DND-41 (cell line): ENCODE measurements at regions not wholly inside any gene's neighbourhood (a gene's known extent, or its start where the extent isn't known, plus 50 kb on each side); places are given as distances from the start of the nearest gene placed in this dataset.

Experiments used
- ATAC-seq: fragments of 200-7000 bp; cut with Tn5 transposase; 3 replicates; pipeline ENCODE4 v1.9.1; 2021; ENCODE audit warnings: low read depth; ENCODE audit not compliant: insufficient read depth
- DNase-seq: peaks from one replicate; pipeline ENCODE4 v3.0.0-alpha.2; 2020
- H2AFZ ChIP-seq: 2 replicates; pipeline ENCODE4 v1.6.0; 2012; ENCODE audit warnings: low read depth, low read length
- H3K27ac ChIP-seq: 2 replicates; pipeline ENCODE4 v1.5.1; 2012; ENCODE audit warnings: low read length, inconsistent platforms
- H3K27me3 ChIP-seq: fragments of 200-600 bp; sonication (generic); 2 replicates; pipeline ENCODE4 v1.6.0; 2012; ENCODE audit warnings: low read length, mild to moderate bottlenecking, inconsistent platforms; ENCODE audit not compliant: insufficient read depth, poor library complexity
- H3K36me3 ChIP-seq: 2 replicates; pipeline ENCODE4 v1.5.1; 2012; ENCODE audit warnings: low read length, inconsistent platforms; ENCODE audit not compliant: insufficient read depth
- H3K4me1 ChIP-seq: 2 replicates; pipeline ENCODE4 v1.5.1; 2012; ENCODE audit warnings: mild to moderate bottlenecking, low read length; ENCODE audit not compliant: insufficient read depth
- H3K4me2 ChIP-seq: 2 replicates; pipeline ENCODE4 v1.6.0; 2012; ENCODE audit warnings: mild to moderate bottlenecking, moderate library complexity, low read length, inconsistent platforms; ENCODE audit not compliant: insufficient read depth
- H3K4me3 ChIP-seq, 2 experiments: fragments of 200-600 bp in 1 of 2; shearing (Covaris generic) in 1 of 2; 2 replicates each; pipeline ENCODE4 v1.5.1; 2012 to 2016; ENCODE audit warnings: inconsistent platforms in 2 of 2, low read length in 2 of 2, mild to moderate bottlenecking in 2 of 2, low read depth in 1 of 2, moderate library complexity in 1 of 2
- H3K79me2 ChIP-seq: 2 replicates; pipeline ENCODE4 v1.6.0; 2012; ENCODE audit warnings: low read length, inconsistent platforms; ENCODE audit not compliant: insufficient read depth
- H3K9ac ChIP-seq: 2 replicates; pipeline ENCODE4 v1.6.0; 2012; ENCODE audit warnings: low read depth, mild to moderate bottlenecking, inconsistent platforms, low read length, moderate library complexity
- H3K9me3 ChIP-seq: 2 replicates; pipeline ENCODE4 v1.5.1; 2012; ENCODE audit warnings: low read length, moderate library complexity, mild to moderate bottlenecking, inconsistent platforms; ENCODE audit not compliant: insufficient read depth, severe bottlenecking
- H4K20me1 ChIP-seq: 2 replicates; pipeline ENCODE4 v1.6.0; 2012; ENCODE audit warnings: low read length; ENCODE audit not compliant: insufficient read depth
- CTCF ChIP-seq: IDR thresholded peaks from 2 replicates; pipeline ENCODE4 v1.5.1; 2012; ENCODE audit warnings: borderline replicate concordance, low read length, moderate library complexity, mild to moderate bottlenecking; ENCODE audit not compliant: poor library complexity, severe bottlenecking; ENCODE audit errors: extremely low read depth
- EZH2 ChIP-seq: IDR thresholded peaks from 3 replicates; pipeline ENCODE4 v1.6.1; 2012; ENCODE audit warnings: borderline replicate concordance, low read depth, mild to moderate bottlenecking, moderate library complexity, low read length, inconsistent platforms; ENCODE audit not compliant: severe bottlenecking

GRCh38 chr1:17929224-17929623 is 174.1 kb downstream of the ACTL8 start:
- no peaks in the 10 kb centered on the region for H3K4me1 ChIP-seq
- H3K9me3 ChIP-seq = no peaks in the 10 kb centered on the region
- H3K4me2 ChIP-seq = no peak overlapping the region
- no peak for TF ChIP-seq CTCF
- TF ChIP-seq EZH2 = no peak
- H3K4me3 ChIP-seq = no peak overlapping the region
- no peak overlapping the region for H3K9ac ChIP-seq
- no peaks in the 10 kb centered on the region for H3K36me3 ChIP-seq
- no peaks in the 10 kb centered on the region for H3K79me2 ChIP-seq
- DNase-seq = no peak
- no peaks in the 10 kb centered on the region; the same call in 1 of the 2 replicates for H4K20me1 ChIP-seq
- ATAC-seq = no peak
- no peak overlapping the region for H2AFZ ChIP-seq
- H3K27me3 ChIP-seq = no peaks in the 10 kb centered on the region
- H3K27ac ChIP-seq = no peak overlapping the region

- Histone ChIP-seq H3K9ac (no peak overlapping the region), H3K4me3 (no peak overlapping the region), H2AFZ (no peak overlapping the region), H4K20me1 (no peaks in the 10 kb centered on the region; the same call in 1 of the 2 replicates), H3K9me3 (no peaks in the 10 kb centered on the region), H3K4me2 (no peak overlapping the region), H3K27me3 (no peaks in the 10 kb centered on the region), H3K4me1 (no peaks in the 10 kb centered on the region), H3K79me2 (no peaks in the 10 kb centered on the region), H3K27ac (no peak overlapping the region), H3K36me3 (no peaks in the 10 kb centered on the region)
- ATAC-seq (no peak), DNase-seq (no peak)
- TF ChIP-seq CTCF = no peak
- no peak for TF ChIP-seq EZH2
Measured at GRCh38 chr1:17930635-17931034, 175.5 kb downstream of the ACTL8 start.

DNA sequence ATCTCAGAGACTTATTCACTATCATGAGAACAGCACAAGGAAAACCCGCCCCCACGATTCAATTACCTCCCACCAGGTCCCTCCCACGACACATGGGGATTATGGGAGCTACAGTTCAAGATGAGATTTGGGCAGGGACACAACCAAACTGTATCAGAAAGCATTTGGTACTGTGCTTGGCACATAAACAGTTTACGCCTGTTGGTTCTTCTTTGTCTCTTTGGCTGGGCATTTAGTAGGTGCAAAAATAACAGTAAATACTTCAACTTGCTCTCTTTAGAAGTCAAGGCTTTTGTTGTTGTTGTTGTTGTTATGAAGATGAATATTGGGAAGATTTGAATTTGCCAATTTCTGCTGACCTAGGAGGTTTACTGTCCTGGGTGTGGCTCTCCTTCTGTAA is 175.4 kb upstream of the IGSF21 start:
- Histone ChIP-seq H3K79me2 (no peaks in the 10 kb centered on the region), H3K4me1 (no peaks in the 10 kb centered on the region), H3K36me3 (no peaks in the 10 kb centered on the region), H4K20me1 (no peaks in the 10 kb centered on the region; the same call in 1 of the 2 replicates), H3K4me3 (no peak overlapping the region), H3K9ac (no peak overlapping the region), H3K4me2 (no peak overlapping the region), H3K9me3 (no peaks in the 10 kb centered on the region), H2AFZ (no peak overlapping the region), H3K27me3 (no peaks in the 10 kb centered on the region), H3K27ac (no peak overlapping the region)
- ATAC-seq = no peak
- TF ChIP-seq CTCF = no peak
- TF ChIP-seq EZH2 = no peak
- DNase-seq = no peak

DNA sequence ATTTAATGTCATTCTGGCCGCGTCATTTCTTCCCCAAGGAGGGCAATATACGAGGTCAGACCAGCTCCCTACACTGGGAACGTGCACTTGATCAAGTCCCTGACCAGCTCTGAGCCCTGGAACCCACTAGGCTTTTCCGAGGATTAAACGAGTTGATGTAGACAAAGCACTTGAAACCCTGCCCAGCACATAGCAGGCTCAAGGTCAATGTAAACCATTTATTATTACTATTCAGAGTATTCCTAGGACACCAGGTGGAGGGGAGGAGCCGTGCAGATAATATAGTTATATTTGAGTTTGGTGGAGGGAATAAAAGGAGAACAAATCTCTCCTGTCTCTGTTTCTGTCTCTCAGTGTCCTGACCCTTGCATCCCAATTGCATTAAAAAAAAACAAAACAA is 174.1 kb upstream of the IGSF21 start:
- no peaks in the 10 kb centered on the region for H3K36me3 ChIP-seq
- DNase-seq (no peak), ATAC-seq (no peak)
- H3K4me1 ChIP-seq = no peaks in the 10 kb centered on the region
- TF ChIP-seq EZH2 = no peak
- no peak for TF ChIP-seq CTCF
- no peak overlapping the region for H3K27ac ChIP-seq
- H3K9me3 ChIP-seq = no peaks in the 10 kb centered on the region
- H3K9ac ChIP-seq = no peak overlapping the region
- no peak overlapping the region for H3K4me3 ChIP-seq
- H4K20me1 ChIP-seq = no peaks in the 10 kb centered on the region; the same call in 1 of the 2 replicates
- H2AFZ ChIP-seq = no peak overlapping the region
- no peaks in the 10 kb centered on the region for H3K79me2 ChIP-seq
- H3K4me2 ChIP-seq = no peak overlapping the region
- H3K27me3 ChIP-seq = no peaks in the 10 kb centered on the region
